Fibroblast of lung (primary cell): ENCODE measurements at regions not wholly inside any gene's neighbourhood (a gene's known extent, or its start where the extent isn't known, plus 50 kb on each side); places are given as distances from the start of the nearest gene placed in this dataset.

ENCODE experiments used
- CTCF ChIP-seq, 2 donors: IDR thresholded peaks in 1 of 2; conservative IDR thresholded peaks in 1 of 2; 1 replicate in 1 of 2; 2 replicates in 1 of 2; pipeline ENCODE4 v1.5.1; 2011 to 2012; ENCODE audit warnings: low read length in 2 of 2, control low read depth in 1 of 2, inconsistent platforms in 1 of 2, low read depth in 1 of 2, mild to moderate bottlenecking in 1 of 2
- EZH2 ChIP-seq: IDR thresholded peaks from 2 replicates; pipeline ENCODE4 v1.5.1; 2012; ENCODE audit warnings: low read length, control low read depth, mild to moderate bottlenecking; ENCODE audit errors: missing control alignments

DNA sequence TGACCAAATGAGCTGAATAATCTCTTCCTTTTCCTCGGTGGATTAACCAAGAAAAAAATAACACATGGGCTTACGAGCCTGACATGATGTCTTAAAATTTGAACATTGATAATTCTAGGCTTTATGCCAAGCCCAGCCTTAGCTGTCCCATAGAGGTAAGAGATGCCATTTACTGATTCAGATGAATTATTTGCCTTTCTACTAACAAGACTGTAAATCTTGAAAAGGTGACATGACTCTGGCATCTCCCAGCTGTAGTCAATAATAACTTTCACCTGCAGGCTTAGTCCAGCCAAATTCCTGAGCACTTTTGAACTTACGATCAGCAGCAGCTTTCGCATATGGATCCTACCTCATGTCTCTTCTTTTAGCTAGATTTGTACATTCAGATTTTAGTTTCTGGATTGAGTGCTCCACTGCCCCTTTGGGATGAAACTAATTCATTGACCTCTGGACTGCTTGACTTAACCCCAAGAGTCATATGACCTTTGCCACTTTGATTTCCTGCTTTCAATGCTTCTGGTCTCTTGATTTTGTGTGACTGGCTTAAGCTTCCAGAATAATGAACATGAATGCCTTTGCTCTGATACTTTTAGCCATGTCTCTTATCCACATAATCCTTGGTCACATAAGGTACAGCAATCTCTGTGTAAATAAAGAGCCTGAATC lies 876.4 kb upstream of the SLIT2 start:
- TF ChIP-seq EZH2: no peak
- no peak for TF ChIP-seq CTCF (conservative IDR thresholded peaks at IDR 0.05 in 1 of 2, IDR thresholded peaks at IDR 0.05 in 1 of 2; ENCODE audit: low read depth in 1 of 2, low read length in 2 of 2)
